ACC112 (cell line): ENCODE measurements at regions not wholly inside any gene's neighbourhood (a gene's known extent, or its start where the extent isn't known, plus 50 kb on each side); places are given as distances from the start of the nearest gene placed in this dataset.
"Not testable (repeated sequence)": the region's sequence is repeated elsewhere in the genome, so short reads cannot be mapped to it uniquely, and the experiment has no call there.

ENCODE experiments used
- H2AFZ ChIP-seq: fragments of 200-600 bp; sonication (generic); one replicate; pipeline ENCODE4 v1.6.0; 2017; ENCODE audit warnings: antibody characterized with exemption, low read length; ENCODE audit not compliant: unreplicated experiment
- H3K27ac ChIP-seq: fragments of 200-600 bp; sonication (generic); 2 replicates; pipeline ENCODE4 v1.5.1; 2014; ENCODE audit warnings: low read depth, mild to moderate bottlenecking, antibody characterized with exemption, low read length, moderate library complexity
- H3K27me3 ChIP-seq: fragments of 200-600 bp; sonication (generic); 2 replicates; pipeline ENCODE4 v1.6.1; 2014; ENCODE audit warnings: mild to moderate bottlenecking, antibody characterized with exemption, low read length, moderate library complexity, mixed read lengths; ENCODE audit not compliant: insufficient read depth
- H3K36me3 ChIP-seq: fragments of 200-600 bp; sonication (generic); 2 replicates; pipeline ENCODE4 v1.6.1; 2016; ENCODE audit warnings: mild to moderate bottlenecking, antibody characterized with exemption, low read length, moderate library complexity, mixed read lengths; ENCODE audit not compliant: insufficient read depth
- H3K4me1 ChIP-seq: fragments of 200-600 bp; sonication (generic); one replicate; pipeline ENCODE4 v1.6.1; 2016; ENCODE audit warnings: low read length, mixed read lengths; ENCODE audit not compliant: insufficient read depth, unreplicated experiment, control insufficient read depth
- H3K4me3 ChIP-seq: fragments of 200-600 bp; sonication (generic); 2 replicates; pipeline ENCODE4 v1.5.1; 2014; ENCODE audit warnings: mild to moderate bottlenecking, low read depth, low read length
- H3K79me2 ChIP-seq: fragments of 200-600 bp; sonication (generic); one replicate; pipeline ENCODE4 v1.6.0; 2016; ENCODE audit warnings: low read length; ENCODE audit not compliant: control insufficient read depth, unreplicated experiment, insufficient read depth

DNA sequence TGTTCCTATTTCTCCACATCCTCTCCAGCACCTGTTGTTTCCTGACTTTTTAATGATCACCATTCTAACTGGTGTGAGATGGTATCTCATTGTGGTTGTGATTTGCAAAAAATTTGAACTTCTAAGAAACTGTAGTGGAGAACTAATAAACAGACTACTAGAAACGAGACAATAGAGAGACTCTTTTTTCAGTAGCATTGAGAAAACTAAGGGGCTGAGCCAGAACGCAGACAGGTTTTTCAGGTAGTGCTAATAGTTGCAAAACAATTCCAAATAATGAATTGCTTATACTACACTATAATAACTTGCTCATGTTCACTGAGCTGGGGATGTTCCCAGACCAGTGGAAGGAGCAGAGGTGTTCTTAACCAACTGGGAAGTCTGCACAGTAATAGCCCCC is 98.8 kb upstream of the DPH5 start:
- Histone ChIP-seq H3K79me2 (no peaks in the 10 kb centered on the region), H2AFZ (no peak overlapping the region), H3K4me3 (no peak overlapping the region), H3K27ac (no peak overlapping the region), H3K36me3 (no peaks in the 10 kb centered on the region), H3K4me1 (no peaks in the 10 kb centered on the region), H3K27me3 (no peaks in the 10 kb centered on the region)

DNA sequence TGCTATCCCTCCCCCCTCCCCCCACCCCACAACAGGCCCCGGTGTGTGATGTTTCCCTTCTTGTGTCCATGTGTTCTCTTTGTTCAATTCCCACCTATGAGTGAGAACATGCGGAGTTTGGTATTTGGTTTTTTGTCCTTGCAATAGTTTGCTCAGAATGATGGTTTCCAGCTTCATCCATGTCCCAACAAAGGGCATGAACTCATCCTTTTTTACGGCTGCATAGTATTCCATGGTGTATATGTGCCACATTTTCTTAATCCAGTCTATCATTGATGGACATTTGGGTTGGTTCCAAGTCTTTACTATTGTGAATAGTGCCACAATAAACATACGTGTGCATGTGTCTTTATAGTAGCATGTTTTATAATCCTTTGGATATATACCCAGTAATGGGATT is 98.3 kb upstream of the DPH5 start:
- H3K4me1 ChIP-seq, H2AFZ ChIP-seq, H3K79me2 ChIP-seq, H3K4me3 ChIP-seq, H3K27ac ChIP-seq, H3K27me3 ChIP-seq, H3K36me3 ChIP-seq: not testable (repeated sequence)

DNA sequence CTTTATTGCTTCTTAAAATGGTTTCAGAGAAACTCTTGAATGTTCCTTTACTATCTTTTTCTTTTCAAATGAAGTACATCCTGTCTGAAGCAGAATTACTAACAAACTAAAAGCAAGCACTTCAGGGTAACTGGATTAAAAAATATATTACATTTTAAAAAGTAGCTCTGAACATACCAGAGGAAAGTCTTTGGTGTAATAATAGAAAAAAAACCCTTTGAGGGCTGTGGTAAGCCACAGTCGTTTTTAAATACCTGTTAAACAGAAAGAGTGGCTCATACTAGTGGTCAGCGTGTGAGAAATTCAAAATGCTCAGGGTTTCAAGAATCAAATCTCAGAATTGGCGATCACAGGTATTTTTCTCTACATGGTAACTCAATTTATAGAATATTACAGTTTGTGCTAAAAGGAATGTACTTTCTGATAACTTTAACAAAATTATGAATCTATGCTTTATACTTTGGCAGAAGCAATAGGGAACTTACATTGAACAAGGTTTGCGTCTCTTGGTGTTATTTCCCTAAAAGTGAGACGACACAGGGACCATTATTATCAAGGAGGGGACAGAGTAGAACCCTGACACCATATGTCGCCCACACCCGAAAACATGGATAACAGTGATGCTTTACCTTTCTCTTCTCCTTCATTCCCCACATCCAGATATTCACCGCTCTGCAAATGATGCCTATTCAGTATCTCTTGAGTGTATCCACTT is 97.0 kb upstream of the DPH5 start:
- Histone ChIP-seq H2AFZ (no peak overlapping the region), H3K4me1 (no peaks in the 10 kb centered on the region), H3K27ac (no peak overlapping the region), H3K27me3 (no peaks in the 10 kb centered on the region), H3K36me3 (no peaks in the 10 kb centered on the region), H3K79me2 (no peaks in the 10 kb centered on the region), H3K4me3 (no peak overlapping the region)

DNA sequence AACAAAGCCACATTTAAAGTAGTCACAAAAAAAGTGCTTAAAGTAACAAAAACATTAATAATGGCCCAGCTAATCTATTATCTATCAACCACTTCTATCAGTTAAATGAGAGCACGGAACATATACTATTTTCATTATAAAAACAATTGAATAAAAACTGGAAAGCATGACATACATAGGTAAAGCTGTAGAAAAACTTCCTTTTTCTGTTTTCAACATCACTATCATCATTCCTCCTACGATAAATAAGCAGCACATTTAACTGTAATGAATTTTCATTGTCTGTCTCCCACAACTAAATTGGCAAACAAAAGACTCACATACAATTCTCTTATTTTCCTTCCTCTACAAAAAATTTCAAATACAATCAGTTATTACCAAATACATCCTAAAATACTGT is 96.4 kb upstream of the DPH5 start:
- no peak overlapping the region for H3K4me3 ChIP-seq
- H3K27ac ChIP-seq = no peak overlapping the region
- no peak overlapping the region for H2AFZ ChIP-seq
- no peaks in the 10 kb centered on the region for H3K4me1 ChIP-seq
- H3K27me3 ChIP-seq = no peaks in the 10 kb centered on the region
- H3K36me3 ChIP-seq = no peaks in the 10 kb centered on the region
- H3K79me2 ChIP-seq = no peaks in the 10 kb centered on the region

DNA sequence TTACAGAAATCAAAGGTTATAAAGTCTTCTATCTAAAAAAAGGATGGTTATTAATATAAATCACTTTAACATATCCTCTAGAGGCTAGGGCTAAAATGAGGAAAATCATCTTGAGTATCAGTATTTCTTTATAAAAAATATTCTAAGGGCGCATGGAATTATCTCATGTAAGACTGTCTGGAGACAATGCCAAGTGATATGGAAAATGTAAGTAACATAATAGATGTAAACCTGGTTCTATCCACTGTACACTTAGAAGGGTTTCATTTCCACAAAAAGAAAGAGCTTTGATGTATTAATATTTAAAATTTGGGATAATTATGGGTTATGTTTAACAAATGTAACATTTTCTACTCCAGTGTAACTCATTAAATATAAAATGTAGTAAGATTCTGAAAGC is 95.9 kb upstream of the DPH5 start:
- H3K27ac ChIP-seq = no peak overlapping the region
- no peaks in the 10 kb centered on the region for H3K4me1 ChIP-seq

DNA sequence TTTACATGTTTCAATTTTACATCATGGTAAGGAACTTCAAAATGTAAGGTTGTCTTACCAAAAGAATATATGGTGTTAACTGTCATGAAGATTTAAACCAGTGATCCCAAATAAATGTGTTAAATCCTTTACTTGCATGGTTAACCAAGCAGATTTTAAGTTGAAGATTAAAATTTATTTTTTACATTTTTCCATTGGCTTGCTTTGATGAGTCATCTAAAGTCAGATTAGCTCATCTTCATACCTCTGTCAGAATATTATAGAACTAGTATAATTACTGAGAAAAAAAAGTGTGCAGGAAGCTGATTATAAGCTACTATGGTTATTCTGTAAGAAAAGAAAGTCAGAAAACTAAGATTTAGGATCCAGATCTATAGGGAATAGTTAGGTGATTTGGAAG is 95.3 kb upstream of the DPH5 start:
- no peak overlapping the region for H3K27ac ChIP-seq
- no peak overlapping the region for H3K4me3 ChIP-seq
- H3K27me3 ChIP-seq = no peaks in the 10 kb centered on the region
- H3K4me1 ChIP-seq = no peaks in the 10 kb centered on the region
- no peaks in the 10 kb centered on the region for H3K36me3 ChIP-seq
- no peaks in the 10 kb centered on the region for H3K79me2 ChIP-seq
- H2AFZ ChIP-seq = no peak overlapping the region

More for the DNA sequence above, 95.9 kb upstream of the DPH5 start:
- no peaks in the 10 kb centered on the region for H3K36me3 ChIP-seq
- H3K4me3 ChIP-seq = no peak overlapping the region
- no peaks in the 10 kb centered on the region for H3K79me2 ChIP-seq
- no peaks in the 10 kb centered on the region for H3K27me3 ChIP-seq
- H2AFZ ChIP-seq = no peak overlapping the region

DNA sequence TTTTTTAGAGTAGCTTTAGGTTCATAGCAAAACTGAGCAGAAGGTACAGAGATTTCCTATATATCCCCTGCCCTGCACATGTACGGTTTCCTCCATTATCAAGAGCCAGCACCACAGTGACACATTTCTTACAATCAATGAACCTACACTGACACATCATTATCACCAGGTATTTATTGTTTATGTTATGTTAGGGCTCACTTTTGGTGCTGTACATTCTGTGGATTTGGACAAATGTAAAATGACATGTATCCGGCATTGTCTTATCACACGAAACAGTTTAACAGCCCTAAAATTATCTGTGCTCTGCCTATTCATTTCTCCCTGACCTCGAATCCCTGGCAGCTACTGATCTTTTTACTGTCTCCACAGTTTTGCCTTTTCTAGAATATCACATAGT is 93.7 kb upstream of the DPH5 start:
- Histone ChIP-seq H3K27me3 (no peaks in the 10 kb centered on the region), H3K4me1 (no peaks in the 10 kb centered on the region), H2AFZ (no peak overlapping the region), H3K36me3 (no peaks in the 10 kb centered on the region), H3K27ac (no peak overlapping the region), H3K4me3 (no peak overlapping the region), H3K79me2 (no peaks in the 10 kb centered on the region)

DNA sequence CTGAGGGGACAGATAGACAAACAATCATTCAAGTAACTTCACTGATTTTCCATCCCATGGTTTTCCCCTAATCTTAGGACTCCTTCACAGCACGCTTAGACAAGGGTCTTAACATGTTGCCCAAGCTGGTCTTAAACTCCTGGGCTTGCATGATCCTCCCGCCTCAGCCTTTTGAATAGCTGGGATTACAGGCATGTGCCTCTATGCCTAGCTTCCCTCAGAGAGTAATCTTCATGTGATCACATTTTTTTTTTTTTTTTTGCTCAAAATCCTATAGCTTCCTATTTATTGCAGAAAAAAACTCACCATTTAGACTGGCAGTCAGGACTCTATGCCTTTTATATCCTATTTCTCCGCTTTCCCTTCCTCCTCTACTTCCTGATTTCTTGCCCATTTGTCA is 90.4 kb upstream of the DPH5 start:
- Histone ChIP-seq H3K27ac (no peak overlapping the region), H3K36me3 (no peaks in the 10 kb centered on the region), H3K4me3 (no peak overlapping the region), H3K27me3 (no peaks in the 10 kb centered on the region), H3K4me1 (no peaks in the 10 kb centered on the region), H2AFZ (no peak overlapping the region), H3K79me2 (no peaks in the 10 kb centered on the region)

DNA sequence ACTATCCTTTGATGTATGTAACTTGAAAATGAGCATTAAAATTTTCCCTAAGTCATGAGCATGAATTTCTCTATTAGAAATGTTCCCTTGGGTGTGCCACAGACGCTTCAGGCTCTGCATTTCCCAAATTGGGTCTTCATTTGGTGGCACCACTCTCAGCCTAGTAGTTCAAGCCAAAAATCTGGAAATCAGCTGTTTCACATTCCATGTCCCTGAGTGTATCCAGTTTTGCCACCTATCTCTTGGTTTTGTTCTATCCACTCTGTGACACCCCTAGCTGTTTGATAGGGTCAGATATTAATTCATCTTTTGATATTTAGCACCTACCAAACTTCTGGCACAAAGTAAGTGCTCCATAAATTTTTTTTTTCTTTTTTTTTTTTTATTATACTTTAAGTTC is 89.5 kb upstream of the DPH5 start:
- Histone ChIP-seq H2AFZ (no peak overlapping the region), H3K27ac (no peak overlapping the region), H3K36me3 (no peaks in the 10 kb centered on the region), H3K4me1 (no peaks in the 10 kb centered on the region), H3K4me3 (no peak overlapping the region), H3K79me2 (no peaks in the 10 kb centered on the region), H3K27me3 (no peaks in the 10 kb centered on the region)

DNA sequence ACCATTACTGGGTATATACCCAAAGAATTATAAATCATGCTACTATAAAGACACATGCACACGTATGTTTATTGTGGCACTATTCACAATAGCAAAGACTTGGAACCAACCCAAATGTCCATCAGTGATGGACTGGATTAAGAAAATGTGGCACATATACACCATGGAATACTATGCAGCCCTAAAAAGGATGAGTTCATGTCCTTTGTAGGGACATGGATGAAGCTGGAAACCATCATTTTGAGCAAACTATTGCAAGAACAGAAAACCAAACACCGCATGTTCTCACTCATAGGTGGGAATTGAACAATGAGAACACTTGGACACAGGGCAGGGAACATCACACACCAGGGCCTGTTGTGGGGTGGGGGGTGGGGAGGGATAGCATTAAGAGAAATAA is 88.5 kb upstream of the DPH5 start:
- H2AFZ ChIP-seq, H3K4me1 ChIP-seq, H3K79me2 ChIP-seq, H3K27me3 ChIP-seq, H3K27ac ChIP-seq, H3K36me3 ChIP-seq, H3K4me3 ChIP-seq: not testable (repeated sequence)

DNA sequence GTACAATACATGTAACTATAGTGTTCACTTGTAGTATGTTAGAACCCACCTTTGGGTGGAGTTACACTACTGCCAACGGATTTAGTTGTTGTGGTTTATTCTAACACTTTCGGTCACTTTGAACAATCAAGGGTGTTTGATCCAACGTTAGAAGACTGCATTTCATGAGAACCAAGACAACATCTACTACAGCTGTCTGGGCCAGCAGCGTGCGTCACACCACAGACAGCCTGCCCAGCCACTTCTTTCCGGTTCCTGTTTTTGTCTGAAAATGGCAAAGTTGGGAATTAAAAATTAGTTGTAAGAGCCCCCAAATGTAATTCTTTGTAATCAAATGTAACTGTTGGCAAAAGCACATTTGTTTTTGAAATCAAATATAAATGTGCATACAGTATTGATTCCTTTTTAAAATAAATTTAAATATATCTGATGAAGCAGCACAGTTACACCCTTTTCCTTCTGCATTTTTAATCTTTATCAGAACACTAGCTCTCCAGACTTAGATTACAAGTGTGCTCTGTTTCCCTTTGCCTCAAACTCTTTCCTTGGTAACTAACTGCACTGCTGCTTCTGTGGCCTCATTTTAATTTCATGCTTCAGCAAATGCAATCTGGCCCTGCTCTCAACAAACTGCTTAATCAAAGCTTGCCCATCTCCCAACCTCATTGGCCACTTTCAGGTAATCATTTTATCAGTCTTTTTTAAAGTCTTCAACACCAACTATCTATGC is 86.6 kb upstream of the DPH5 start:
- H2AFZ ChIP-seq = no peak overlapping the region
- no peaks in the 10 kb centered on the region for H3K36me3 ChIP-seq
- H3K4me3 ChIP-seq = no peak overlapping the region
- no peak overlapping the region for H3K27ac ChIP-seq
- no peaks in the 10 kb centered on the region for H3K27me3 ChIP-seq
- no peaks in the 10 kb centered on the region for H3K79me2 ChIP-seq
- H3K4me1 ChIP-seq = no peaks in the 10 kb centered on the region
